K562 (cell line): ENCODE measurements at regions not wholly inside any gene's neighbourhood (a gene's known extent, or its start where the extent isn't known, plus 50 kb on each side); places are given as distances from the start of the nearest gene placed in this dataset.

ENCODE experiments used
- ATAC-seq: fragments of 200-7000 bp; cut with Tn5 transposase; 3 replicates; pipeline ENCODE4 v1.9.1; 2020; ENCODE audit warnings: moderate library complexity
- BruUV-seq: library from RNA; stranded (reverse); fragments of 400-500 nt; replicated peaks from 2 replicates; lab custom pipeline; 2021; lab: Mats Ljungman, UMichigan
- CTCF ChIA-PET: fragments of 300-600 bp; formaldehyde crosslinking; extraction: SDS; loops from one replicate; lab custom pipeline; 2021; ENCODE audit warnings: low intra/inter-chr PET ratio; lab: Yijun Ruan, JAX
- POLR2A ChIA-PET: fragments of 300-600, 350-650 bp; sonication (Branson Sonifier 250); formaldehyde crosslinking; extraction: SDS; loops from one replicate; lab custom pipeline; 2021; ENCODE audit warnings: antibody characterized with exemption, inconsistent platforms; lab: Yijun Ruan, JAX
- DNase-seq, 4 experiments: peaks; one replicate each; pipeline versions ENCODE4 v3.0.0 to v3.0.0-alpha.2; 2011 to 2018; ENCODE audit warnings: low spot score in 3 of 4, mixed read lengths in 3 of 4; ENCODE audit errors: extremely low read depth in 1 of 4
- FAIRE-seq: peaks from 2 replicates; lab custom pipeline; 2011; peaks lifted over from hg19 to GRCh38; lab: Jason Lieb, UNC
- H2AFZ ChIP-seq: 2 replicates; pipeline ENCODE4 v1.6.0; 2011; ENCODE audit warnings: low read depth, low read length, control low read depth, inconsistent platforms
- H3K27ac ChIP-seq: fragments of 200-600 bp; 3 replicates; pipeline ENCODE4 v1.8.0; 2011; ENCODE audit warnings: low read depth, mild to moderate bottlenecking, control low read depth, inconsistent platforms, low read length, moderate library complexity, mixed read lengths; ENCODE audit errors: extremely low read depth
- H3K27me3 ChIP-seq, 2 experiments: fragments of 300-600 bp in 1 of 2; 2 replicates in 1 of 2; 3 replicates in 1 of 2; pipeline versions ENCODE4 v1.6.0 to v1.8.0; 2011; ENCODE audit warnings: inconsistent platforms in 2 of 2, low read length in 2 of 2, mild to moderate bottlenecking in 1 of 2, mixed read lengths in 1 of 2, moderate library complexity in 1 of 2; ENCODE audit not compliant: control insufficient read depth in 2 of 2, insufficient read depth in 2 of 2
- H3K36me3 ChIP-seq: fragments of 300-600 bp; 3 replicates; pipeline ENCODE4 v1.8.0; 2011; ENCODE audit warnings: mild to moderate bottlenecking, low read length, inconsistent platforms; ENCODE audit not compliant: control insufficient read depth, insufficient read depth
- H3K4me1 ChIP-seq, 2 experiments: fragments of 200-600 bp in 1 of 2; replicated peaks in 1 of 2; 2 replicates in 1 of 2; 3 replicates in 1 of 2; pipeline versions ENCODE4 v1.5.1 to v1.8.0; 2011; ENCODE audit warnings: inconsistent platforms in 2 of 2, low read length in 2 of 2, mild to moderate bottlenecking in 1 of 2, mixed read lengths in 1 of 2, moderate library complexity in 1 of 2; ENCODE audit not compliant: control insufficient read depth in 2 of 2, insufficient read depth in 2 of 2
- H3K4me2 ChIP-seq: 2 replicates; pipeline ENCODE4 v1.6.1; 2011; ENCODE audit warnings: low read length, control low read depth, inconsistent platforms, mixed read lengths; ENCODE audit not compliant: insufficient read depth
- H3K4me3 ChIP-seq: fragments of 200-600 bp; sonication (generic), shearing (Covaris generic); 2 replicates; pipeline ENCODE4 v1.5.1; 2016; ENCODE audit warnings: control low read depth, inconsistent platforms
- H3K79me2 ChIP-seq: fragments of 200-600 bp; 3 replicates; pipeline ENCODE4 v1.8.0; 2011; ENCODE audit warnings: low read length, inconsistent platforms; ENCODE audit not compliant: control insufficient read depth, insufficient read depth
- H3K9ac ChIP-seq, 2 experiments: 2 replicates each; pipeline versions ENCODE4 v1.6.0 to v1.6.1; 2011; ENCODE audit warnings: low read depth in 2 of 2, low read length in 2 of 2, control low read depth in 1 of 2, inconsistent platforms in 1 of 2, mild to moderate bottlenecking in 1 of 2, mixed read lengths in 1 of 2; ENCODE audit not compliant: insufficient read depth in 1 of 2
- H3K9me1 ChIP-seq: one replicate; pipeline ENCODE4 v1.6.0; 2011; ENCODE audit warnings: inconsistent platforms, mild to moderate bottlenecking, low read length, moderate library complexity; ENCODE audit not compliant: control insufficient read depth, insufficient read depth
- H3K9me3 ChIP-seq: replicated peaks from 2 replicates; pipeline ENCODE4 v1.5.1; 2011; ENCODE audit warnings: low read depth, low read length, inconsistent platforms; ENCODE audit not compliant: control insufficient read depth, insufficient read depth
- H4K20me1 ChIP-seq: replicated peaks from 2 replicates; pipeline ENCODE4 v1.6.1; 2011; ENCODE audit warnings: low read length, inconsistent platforms, mixed read lengths; ENCODE audit not compliant: control insufficient read depth, insufficient read depth
- ARHGAP35 ChIP-seq: fragments of 450-650 bp; IDR thresholded peaks from 2 replicates; pipeline ENCODE4 v1.6.1; 2018; ENCODE audit not compliant: partially characterized antibody
- GABPB1 ChIP-seq: sonication (generic); formaldehyde crosslinking; IDR thresholded peaks from 2 replicates; pipeline ENCODE4 v1.8.0; 2022; ENCODE audit warnings: mild to moderate bottlenecking, missing genetic modification reagents
- HNRNPLL ChIP-seq: fragments of 200-400 bp; formaldehyde crosslinking; IDR thresholded peaks from 2 replicates; pipeline ENCODE4 v1.6.1; 2017; ENCODE audit warnings: low read length, low read depth, mild to moderate bottlenecking; ENCODE audit not compliant: poor library complexity, severe bottlenecking
- STAG1 ChIP-seq: sonication (generic); formaldehyde crosslinking; IDR thresholded peaks from 2 replicates; pipeline ENCODE4 v1.5.0; 2020; ENCODE audit warnings: missing genetic modification reagents, borderline replicate concordance
- YY1 ChIP-seq, 3 experiments: IDR thresholded peaks; 2 replicates each; pipeline ENCODE4 v1.6.1; 2011; ENCODE audit warnings: low read length in 2 of 3, mild to moderate bottlenecking in 2 of 3, moderate library complexity in 2 of 3, borderline replicate concordance in 1 of 3, control low read depth in 1 of 3, low read depth in 1 of 3; ENCODE audit not compliant: insufficient read depth in 3 of 3, insufficient replicate concordance in 2 of 3, control insufficient read depth in 1 of 3, insufficient read length in 1 of 3; ENCODE audit errors: extremely low read depth in 1 of 3
- ZNF316 ChIP-seq: fragments of 450-650 bp; IDR thresholded peaks from 2 replicates; pipeline ENCODE4 v1.6.1; 2016
- WGBS: fragments of 100-300 bp; shearing (Covaris generic); methylation state at CpG from one replicate; pipeline ENCODE4 v1.1.6; 2016; ENCODE audit warnings: low coverage, mixed read lengths; ENCODE audit not compliant: insufficient coverage; ENCODE audit errors: missing lambda C conversion rate; 5-methylcytosine and 5-hydroxymethylcytosine counted together
- in situ Hi-C: fragments of 300-500 bp; cut with MboI; formaldehyde crosslinking; loops from 4 replicates; pipeline ENCODE4 v1.15.0; 2018; ENCODE audit warnings: inconsistent platforms, mixed read lengths
- intact Hi-C: fragments of 100-400 bp; cut with micrococcal nuclease; formaldehyde crosslinking; loops from 2 replicates; pipeline ENCODE4 v1.14.2; 2022
- TF ChIP-seq, protein P1 (sequence below): IDR thresholded peaks from 2 replicates; pipeline ENCODE4 v1.6.1; 2011; ENCODE audit warnings: borderline replicate concordance, low read depth, mild to moderate bottlenecking, moderate library complexity, low read length; ENCODE audit not compliant: insufficient read depth, poor library complexity, severe bottlenecking
- TF ChIP-seq, protein P2 (sequence below), 3 experiments: IDR thresholded peaks in 2 of 3; conservative IDR thresholded peaks in 1 of 3; 2 replicates each; pipeline ENCODE4 v1.5.1; 2011 to 2012; ENCODE audit warnings: low read length in 3 of 3, mild to moderate bottlenecking in 3 of 3, control low read depth in 2 of 3, improper control_type of control experiment in 1 of 3, inconsistent platforms in 1 of 3, low read depth in 1 of 3, mixed read lengths in 1 of 3, moderate library complexity in 1 of 3; ENCODE audit not compliant: insufficient read depth in 2 of 3

DNA sequence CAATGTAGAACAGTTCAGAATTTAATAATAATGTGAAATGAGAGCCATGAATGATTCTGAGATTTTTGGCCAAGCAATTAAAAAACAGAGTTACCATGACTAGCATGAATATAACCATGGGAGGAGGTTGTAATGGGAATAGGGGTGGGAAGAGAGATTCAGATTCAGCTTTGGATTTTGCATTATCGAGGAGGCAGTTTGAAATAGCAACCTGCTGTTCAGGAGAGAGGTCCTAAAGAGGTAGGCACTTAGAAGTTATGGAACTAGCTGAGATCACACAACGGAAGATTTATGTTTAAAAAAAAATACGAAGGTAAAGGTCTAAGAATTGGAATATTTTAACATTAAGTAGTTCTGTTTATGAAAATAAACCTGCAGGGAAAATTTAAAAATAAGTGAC, 124.4 kb upstream of the TECRL start:
- Histone ChIP-seq H3K27me3 (no peaks in the 10 kb centered on the region), H2AFZ (no peak overlapping the region), H3K9ac (no peak overlapping the region), H3K9me1 (no peaks in the 10 kb centered on the region), H4K20me1 (no peaks in the 10 kb centered on the region), H3K9me3 (no peaks in the 10 kb centered on the region), H3K27ac (no peak overlapping the region), H3K4me1 (no peaks in the 10 kb centered on the region), H3K4me2 (no peak overlapping the region), H3K79me2 (no peaks in the 10 kb centered on the region), H3K36me3 (no peaks in the 10 kb centered on the region), H3K4me3 (no peak overlapping the region)
- FAIRE-seq (no peak), ATAC-seq (no peak), DNase-seq (no peak)
- no TSS peak for BruUV-seq
- intact Hi-C loops, result no loop called here
- 0% methylated on average over 3 of the region's 3 CpGs for WGBS
- ChIA-PET POLR2A (no interaction called here), CTCF (no interaction called here)
- no peak for TF ChIP-seq GABPB1
- TF ChIP-seq, protein P1, sequence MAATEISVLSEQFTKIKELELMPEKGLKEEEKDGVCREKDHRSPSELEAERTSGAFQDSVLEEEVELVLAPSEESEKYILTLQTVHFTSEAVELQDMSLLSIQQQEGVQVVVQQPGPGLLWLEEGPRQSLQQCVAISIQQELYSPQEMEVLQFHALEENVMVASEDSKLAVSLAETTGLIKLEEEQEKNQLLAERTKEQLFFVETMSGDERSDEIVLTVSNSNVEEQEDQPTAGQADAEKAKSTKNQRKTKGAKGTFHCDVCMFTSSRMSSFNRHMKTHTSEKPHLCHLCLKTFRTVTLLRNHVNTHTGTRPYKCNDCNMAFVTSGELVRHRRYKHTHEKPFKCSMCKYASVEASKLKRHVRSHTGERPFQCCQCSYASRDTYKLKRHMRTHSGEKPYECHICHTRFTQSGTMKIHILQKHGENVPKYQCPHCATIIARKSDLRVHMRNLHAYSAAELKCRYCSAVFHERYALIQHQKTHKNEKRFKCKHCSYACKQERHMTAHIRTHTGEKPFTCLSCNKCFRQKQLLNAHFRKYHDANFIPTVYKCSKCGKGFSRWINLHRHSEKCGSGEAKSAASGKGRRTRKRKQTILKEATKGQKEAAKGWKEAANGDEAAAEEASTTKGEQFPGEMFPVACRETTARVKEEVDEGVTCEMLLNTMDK, result no peak
- TF ChIP-seq ARHGAP35, result no peak
- in situ Hi-C loops, result no loop called here

DNA sequence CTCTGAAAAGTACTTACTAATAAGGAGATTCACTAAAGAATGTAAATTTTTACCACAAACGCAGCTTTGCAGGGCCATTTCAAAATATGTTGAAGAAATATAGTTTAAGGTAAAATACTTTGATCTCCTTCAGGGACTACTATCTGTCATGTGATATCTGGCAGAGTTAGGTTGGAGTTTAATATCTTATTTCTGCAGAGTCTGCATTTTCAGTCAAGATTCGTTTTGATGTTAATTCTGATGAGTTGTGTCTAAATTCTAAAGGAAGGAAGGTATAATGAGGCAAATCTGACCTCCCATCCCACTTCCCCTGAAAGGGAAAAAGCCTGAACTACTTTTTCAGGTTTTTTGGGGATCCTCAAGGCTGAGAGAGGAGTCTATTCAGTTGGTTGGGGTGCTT, 123.9 kb upstream of the TECRL start:
- Histone ChIP-seq H3K36me3 (no peaks in the 10 kb centered on the region), H2AFZ (no peak overlapping the region), H3K9ac (no peak overlapping the region), H3K4me3 (no peak overlapping the region), H3K9me3 (no peaks in the 10 kb centered on the region), H3K4me2 (no peak overlapping the region), H3K9me1 (no peaks in the 10 kb centered on the region), H3K79me2 (no peaks in the 10 kb centered on the region), H3K4me1 (no peaks in the 10 kb centered on the region), H3K27ac (no peak overlapping the region), H4K20me1 (no peaks in the 10 kb centered on the region), H3K27me3 (no peaks in the 10 kb centered on the region)
- FAIRE-seq, result no peak
- no TSS peak for BruUV-seq
- in situ Hi-C loops (no loop called here), intact Hi-C loops (no loop called here)
- TF ChIP-seq ZNF316 (0 out of 2 replicates have a peak, but pooled peaks have one; percentile 33), STAG1 (no peak), HNRNPLL (no peak), YY1 (IDR thresholded peaks at IDR 0.05; ENCODE audit: borderline replicate concordance in 1 of 3, control insufficient read depth in 1 of 3, extremely low read depth in 1 of 3, insufficient read depth in 3 of 3, insufficient read length in 1 of 3, insufficient replicate concordance in 2 of 3, low read depth in 1 of 3, low read length in 2 of 3) (no peak)
- TF ChIP-seq, protein P2, sequence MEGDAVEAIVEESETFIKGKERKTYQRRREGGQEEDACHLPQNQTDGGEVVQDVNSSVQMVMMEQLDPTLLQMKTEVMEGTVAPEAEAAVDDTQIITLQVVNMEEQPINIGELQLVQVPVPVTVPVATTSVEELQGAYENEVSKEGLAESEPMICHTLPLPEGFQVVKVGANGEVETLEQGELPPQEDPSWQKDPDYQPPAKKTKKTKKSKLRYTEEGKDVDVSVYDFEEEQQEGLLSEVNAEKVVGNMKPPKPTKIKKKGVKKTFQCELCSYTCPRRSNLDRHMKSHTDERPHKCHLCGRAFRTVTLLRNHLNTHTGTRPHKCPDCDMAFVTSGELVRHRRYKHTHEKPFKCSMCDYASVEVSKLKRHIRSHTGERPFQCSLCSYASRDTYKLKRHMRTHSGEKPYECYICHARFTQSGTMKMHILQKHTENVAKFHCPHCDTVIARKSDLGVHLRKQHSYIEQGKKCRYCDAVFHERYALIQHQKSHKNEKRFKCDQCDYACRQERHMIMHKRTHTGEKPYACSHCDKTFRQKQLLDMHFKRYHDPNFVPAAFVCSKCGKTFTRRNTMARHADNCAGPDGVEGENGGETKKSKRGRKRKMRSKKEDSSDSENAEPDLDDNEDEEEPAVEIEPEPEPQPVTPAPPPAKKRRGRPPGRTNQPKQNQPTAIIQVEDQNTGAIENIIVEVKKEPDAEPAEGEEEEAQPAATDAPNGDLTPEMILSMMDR (IDR thresholded peaks at IDR 0.05 in 2 of 3, conservative IDR thresholded peaks at IDR 0.05 in 1 of 3; ENCODE audit: insufficient read depth in 2 of 3, low read depth in 1 of 3, low read length in 3 of 3), result no peak
- CTCF ChIA-PET, result no interaction called here
- WGBS, result 3% methylated on average over 2 of the region's 2 CpGs
- no peak for ATAC-seq
- POLR2A ChIA-PET, result no interaction called here
- no peak for DNase-seq
